GM18907 (cell line): ENCODE measurements at regions not wholly inside any gene's neighbourhood (a gene's known extent, or its start where the extent isn't known, plus 50 kb on each side); places are given as distances from the start of the nearest gene placed in this dataset.

Experiments used
- ATAC-seq: cut with Tn5 transposase; IDR thresholded peaks from one replicate; pipeline ENCODE4 v1.9.1; 2021; ENCODE audit warnings: mild to moderate bottlenecking, moderate library complexity; ENCODE audit not compliant: unreplicated experiment

- ATAC-seq = no peak
Observed at GRCh38 chr2:236317938-236318396, 53.8 kb upstream of the ASB18 start.

- no peak for ATAC-seq
Observed at GRCh38 chr2:236318401-236318800, 54.2 kb upstream of the ASB18 start.

DNA sequence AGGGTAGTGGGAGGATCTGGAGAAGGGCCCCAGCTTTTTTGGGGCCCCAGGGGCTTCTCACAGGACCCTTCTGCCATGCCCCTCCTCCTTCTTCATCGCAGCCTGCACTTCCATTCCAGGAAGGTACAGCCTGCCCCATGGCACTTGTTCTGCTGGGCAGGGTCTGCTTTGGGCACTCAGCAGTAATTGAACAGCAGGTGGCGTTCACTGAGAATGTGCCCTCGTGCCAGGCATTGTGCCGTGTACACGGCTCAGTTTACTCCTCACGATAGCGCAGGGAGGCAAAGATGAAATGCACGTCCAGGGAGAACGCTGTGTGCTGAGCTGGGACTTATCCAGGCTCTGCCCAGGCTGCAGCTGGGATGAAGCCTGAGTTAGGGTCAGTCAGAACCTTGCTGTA lies 54.8 kb upstream of the ASB18 start:
- ATAC-seq = no peak

DNA sequence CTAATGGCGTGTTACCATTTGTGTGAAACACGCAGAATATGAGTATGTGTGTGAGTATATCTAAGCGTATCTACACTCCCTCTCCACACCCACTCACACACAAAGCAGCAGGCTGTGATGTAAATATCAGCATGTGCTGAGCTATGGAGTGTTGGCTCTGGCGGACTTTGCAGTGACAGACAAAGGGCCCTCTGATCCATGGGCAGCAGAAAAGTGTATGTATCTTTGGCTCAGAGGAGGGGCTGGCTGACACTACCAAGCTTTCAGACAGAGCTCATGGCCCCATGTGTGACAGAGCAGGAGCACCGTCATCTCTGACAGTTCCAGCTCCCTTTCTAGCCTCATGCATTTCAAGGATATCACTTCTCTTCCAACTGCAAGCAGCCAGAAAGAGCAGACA lies 57.2 kb upstream of the ASB18 start:
- no peak for ATAC-seq

- ATAC-seq = no peak
Observed at GRCh38 chr2:236333417-236334121, 69.4 kb upstream of the ASB18 start.

DNA sequence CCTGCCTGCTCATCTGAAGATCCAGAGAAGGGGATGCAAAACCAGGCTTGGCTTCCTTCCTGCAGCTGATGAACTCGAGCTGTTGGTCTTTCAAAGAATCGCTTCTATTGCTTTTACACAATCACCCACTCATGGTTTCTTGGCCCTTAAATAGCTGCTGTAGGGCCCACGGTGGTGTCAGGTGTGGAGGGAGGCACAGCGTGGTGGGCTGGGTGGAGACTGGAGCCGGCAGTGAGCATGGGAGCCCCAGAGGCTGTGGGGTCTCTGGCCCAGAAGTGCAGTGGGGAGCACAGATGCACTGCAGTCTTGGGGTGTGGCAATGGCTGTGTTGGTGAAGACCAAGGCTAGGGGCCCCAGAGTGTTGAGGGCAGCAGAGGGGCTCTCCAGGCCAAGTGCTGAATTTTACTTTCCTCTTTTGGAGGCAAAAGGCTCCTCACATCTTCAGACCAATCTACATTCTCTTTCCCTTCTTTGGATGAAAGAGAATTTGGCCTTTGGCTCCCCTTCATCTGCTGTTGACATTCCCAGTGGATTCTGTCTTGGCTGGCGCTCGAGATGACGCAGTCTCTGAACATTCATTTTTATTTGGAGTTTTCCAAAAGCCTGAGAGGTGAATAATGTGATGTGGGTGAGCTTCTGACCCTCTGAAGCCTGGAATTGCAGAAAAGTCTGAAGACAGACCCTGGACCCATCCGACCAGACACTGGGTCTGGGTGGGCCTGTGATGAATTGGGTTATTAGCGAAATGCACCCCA lies 70.1 kb upstream of the ASB18 start:
- ATAC-seq = no peak

GRCh38 chr2:236335696-236336574 lies 71.7 kb upstream of the ASB18 start:
- ATAC-seq = no peak

DNA sequence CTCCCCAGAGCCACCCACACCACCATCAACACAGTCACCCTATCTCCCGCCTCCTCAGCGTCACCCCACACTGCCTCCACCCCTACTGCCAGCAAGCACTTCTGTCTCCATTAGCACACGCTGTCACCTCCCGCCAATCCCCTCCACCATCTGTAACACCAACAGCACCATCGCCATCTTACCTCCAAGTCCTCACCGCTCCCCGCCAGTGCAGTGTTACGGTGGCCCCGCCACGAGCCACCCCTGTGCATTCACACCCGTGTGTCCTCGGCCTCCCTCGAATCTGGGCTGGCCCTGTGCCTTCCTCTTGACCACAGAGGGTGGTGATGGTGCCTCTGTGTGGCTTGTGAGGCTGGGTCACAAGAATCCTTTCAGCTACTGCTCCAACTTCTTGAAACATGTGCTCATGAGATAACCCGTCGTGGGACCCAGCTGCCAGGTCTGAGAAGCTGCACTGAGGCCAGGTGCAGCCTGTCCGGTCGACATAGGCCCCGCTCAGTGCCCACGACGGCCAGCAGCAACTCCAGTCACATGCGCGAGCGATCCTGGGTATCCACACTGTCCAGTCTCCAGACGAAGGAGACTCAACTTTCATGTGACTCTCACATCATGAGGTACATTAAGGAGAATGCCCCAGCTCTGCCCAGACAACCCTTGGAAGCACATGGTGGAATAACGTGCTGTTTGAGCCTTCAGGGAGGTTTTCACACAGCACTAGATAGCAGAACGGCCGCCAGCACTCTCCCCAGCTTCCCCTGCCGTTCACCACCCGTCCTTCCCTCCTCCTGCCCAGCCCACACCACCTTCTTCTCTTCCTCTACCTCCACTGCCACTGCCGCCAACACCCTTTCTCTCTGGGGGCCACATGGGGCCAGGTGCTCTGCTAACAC lies 72.6 kb upstream of the ASB18 start:
- ATAC-seq = no peak

DNA sequence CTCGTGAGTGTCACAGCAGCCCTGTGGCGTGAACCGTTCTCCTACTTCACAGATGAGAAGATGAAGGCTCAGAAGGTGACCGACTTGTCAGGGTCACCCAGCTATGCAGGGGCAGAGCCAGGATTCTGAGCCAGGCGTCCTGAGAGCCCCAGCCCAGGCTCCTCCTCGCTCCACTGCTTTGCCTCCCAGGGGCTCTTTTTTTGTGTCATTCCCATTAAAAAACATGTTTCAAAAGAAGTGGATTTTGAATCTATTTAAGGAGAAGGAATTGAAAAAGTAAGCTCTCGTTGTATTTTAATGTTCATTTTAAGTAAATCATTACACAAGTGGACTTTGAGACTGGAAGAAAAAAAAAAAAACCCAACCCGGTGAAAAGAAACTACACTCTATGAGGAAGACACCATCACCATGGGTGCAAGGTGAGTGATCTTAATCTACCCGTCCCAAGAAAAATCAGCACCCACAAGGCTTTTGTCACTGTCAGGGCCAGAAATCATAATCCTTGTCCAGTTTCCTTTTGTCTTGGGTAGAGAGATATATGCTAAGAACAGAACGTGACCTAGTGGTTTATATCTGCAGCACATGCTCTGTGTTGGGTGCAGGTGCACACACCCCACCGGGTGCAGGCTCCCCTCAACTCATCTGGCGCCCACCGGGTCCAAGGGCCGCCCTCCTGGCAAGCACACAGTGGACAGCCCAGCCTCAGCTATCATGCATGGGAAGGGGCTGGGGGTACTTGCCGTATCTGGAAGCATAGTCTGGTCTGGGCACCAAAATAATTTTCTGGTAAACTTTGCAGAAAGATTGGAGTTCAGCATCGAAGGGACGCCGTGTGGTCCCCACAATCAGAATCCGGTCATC lies 73.5 kb upstream of the ASB18 start:
- ATAC-seq = no peak

GRCh38 chr2:236338495-236339184 lies 74.4 kb upstream of the ASB18 start:
- ATAC-seq = no peak

DNA sequence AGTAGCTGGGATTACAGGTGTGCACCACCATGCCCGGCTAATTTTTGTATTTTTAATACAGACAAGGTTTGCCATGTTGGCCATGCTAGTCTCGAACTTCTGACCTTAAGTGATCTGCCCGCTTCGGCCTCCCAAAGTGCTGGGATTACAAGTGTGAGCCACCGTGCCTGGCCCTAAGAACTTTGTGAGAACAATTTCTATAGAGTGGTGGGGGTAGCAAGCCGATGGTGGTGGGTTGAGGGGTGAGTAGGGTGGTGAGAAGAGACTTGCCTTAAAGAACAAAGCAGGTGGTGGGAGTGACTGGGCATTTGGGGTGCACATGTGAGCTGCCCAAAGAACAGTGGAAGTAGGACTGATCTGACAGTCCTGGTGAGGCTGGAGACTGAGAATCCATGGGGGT lies 76.0 kb upstream of the ASB18 start:
- no peak for ATAC-seq

- no peak for ATAC-seq
Observed at GRCh38 chr2:236341067-236341466, 76.9 kb upstream of the ASB18 start.

- ATAC-seq = no peak
Observed at GRCh38 chr2:236341721-236342120, 77.5 kb upstream of the ASB18 start.

DNA sequence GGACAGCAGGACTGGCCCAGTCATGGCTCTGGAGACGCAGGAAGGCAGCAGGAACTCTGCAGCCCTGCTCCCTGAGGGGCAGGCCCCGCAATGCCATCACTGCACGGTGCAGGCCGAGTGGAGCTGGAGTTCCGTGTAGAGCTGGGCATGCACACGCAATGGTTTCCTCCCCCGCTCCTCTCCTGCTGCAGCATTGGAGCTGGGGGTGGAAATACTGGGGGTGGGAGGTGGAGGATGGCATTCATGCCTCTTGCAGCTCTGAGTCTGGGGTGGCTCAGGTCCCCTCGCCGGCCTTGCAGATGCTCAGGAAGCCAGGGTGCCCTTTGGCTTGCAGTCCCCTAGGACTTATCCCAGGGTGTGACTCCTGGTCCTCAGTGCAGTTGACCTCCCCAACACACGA lies 78.3 kb upstream of the ASB18 start:
- ATAC-seq = no peak

GRCh38 chr2:236342951-236343350 lies 78.7 kb upstream of the ASB18 start:
- no peak for ATAC-seq

GRCh38 chr2:236343400-236344161 lies 79.4 kb upstream of the ASB18 start:
- ATAC-seq = no peak

DNA sequence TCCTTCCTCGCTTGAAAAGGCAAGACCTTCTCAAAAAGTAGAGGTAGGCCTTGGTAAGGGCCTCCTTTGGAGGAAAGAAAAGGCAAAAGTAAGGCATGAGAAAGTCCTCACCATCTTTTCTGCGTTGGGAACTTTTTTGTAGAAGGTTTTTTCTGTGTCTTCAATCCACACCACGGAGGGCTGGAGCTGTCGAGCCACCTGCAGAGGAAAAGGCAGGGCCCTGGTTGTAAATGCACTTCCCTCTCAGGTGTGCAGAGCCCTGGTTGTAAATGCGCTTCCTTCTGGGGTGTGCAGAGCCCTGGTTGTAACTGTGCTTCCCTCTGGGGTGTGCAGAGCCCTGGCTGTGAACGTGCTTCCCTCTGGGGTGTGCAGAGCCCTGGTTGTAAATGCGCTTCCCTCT lies 80.2 kb upstream of the ASB18 start:
- ATAC-seq = no peak

GRCh38 chr2:236345081-236345714 lies 81.0 kb upstream of the ASB18 start:
- no peak for ATAC-seq
